MM.1S (cell line): ENCODE measurements at regions not wholly inside any gene's neighbourhood (a gene's known extent, or its start where the extent isn't known, plus 50 kb on each side); places are given as distances from the start of the nearest gene placed in this dataset.

ENCODE experiments used
- CTCF ChIP-seq: fragments of 300-600 bp; sonication (generic); IDR thresholded peaks from 2 replicates; pipeline ENCODE4 v1.5.1; 2016; ENCODE audit warnings: antibody characterized with exemption, low read length, mixed read lengths
- EZH2 ChIP-seq: fragments of 300-600 bp; sonication (generic); optimal IDR thresholded peaks from 2 replicates; pipeline ENCODE3; 2017; ENCODE audit warnings: low read depth, mild to moderate bottlenecking, antibody characterized with exemption, low read length, mixed read lengths

DNA sequence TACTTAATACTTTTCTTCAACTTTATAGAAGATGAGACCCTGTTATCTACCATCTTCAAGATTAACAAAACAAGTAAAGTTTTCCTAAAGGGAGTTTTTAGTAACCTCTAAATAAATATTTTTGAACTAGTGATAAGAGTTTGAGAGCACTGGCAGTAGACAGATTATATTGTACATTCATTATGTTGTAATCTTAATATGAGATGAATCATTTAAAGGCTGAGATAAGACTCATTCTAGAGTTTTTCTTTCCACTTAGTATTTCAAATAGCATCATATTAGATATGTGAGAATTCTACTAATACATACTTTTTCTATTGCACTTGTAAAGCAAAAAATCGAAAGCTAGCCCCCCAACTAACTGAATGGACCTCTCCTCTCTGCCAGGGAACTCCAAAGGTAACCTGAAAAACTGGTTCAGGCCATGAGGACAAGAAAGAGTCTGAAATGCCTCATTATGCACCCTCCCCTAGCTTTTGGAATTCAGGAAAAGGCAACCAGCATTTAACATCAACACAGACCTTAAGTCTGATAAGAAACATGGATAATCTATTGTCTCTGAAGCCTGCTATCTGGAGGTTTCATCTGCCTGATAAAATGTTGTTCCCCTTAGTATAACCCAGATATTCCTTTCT lies 875.4 kb upstream of the SLC10A2 start:
- no peak for TF ChIP-seq CTCF
- TF ChIP-seq EZH2, result no peak
